H1 (cell line): ENCODE measurements at regions not wholly inside any gene's neighbourhood (a gene's known extent, or its start where the extent isn't known, plus 50 kb on each side); places are given as distances from the start of the nearest gene placed in this dataset.

ENCODE experiments used
- CTCF ChIA-PET: fragments of 300-600 bp; sonication (Branson Sonifier 250); formaldehyde crosslinking; loops from one replicate; lab custom pipeline; 2021; ENCODE audit not compliant: partially characterized antibody; lab: Charles Lee
- POLR2A ChIA-PET: fragments of 300-600 bp; sonication (Branson Sonifier 250); formaldehyde crosslinking; loops from one replicate; lab custom pipeline; 2021; ENCODE audit warnings: inconsistent platforms; ENCODE audit not compliant: partially characterized antibody; lab: Charles Lee
- DNase-seq, 2 experiments: peaks; one replicate each; pipeline versions ENCODE4 v3.0.0 to v3.0.0-alpha.2; 2010 to 2022; ENCODE audit warnings: low spot score in 2 of 2, low read depth in 1 of 2, mixed read lengths in 1 of 2
- FAIRE-seq: peaks from 2 replicates; lab custom pipeline; 2011; peaks lifted over from hg19 to GRCh38; lab: Jason Lieb, UNC
- H2AFZ ChIP-seq: 2 replicates; pipeline ENCODE4 v1.8.1; 2012; ENCODE audit warnings: low read length, inconsistent platforms
- H2AK5ac ChIP-seq: 2 replicates; pipeline ENCODE4 v1.6.1; 2013; ENCODE audit warnings: low read depth, low read length
- H2BK120ac ChIP-seq: replicated peaks from 2 replicates; pipeline ENCODE3; 2013; ENCODE audit warnings: low read depth, low read length, inconsistent platforms
- H2BK12ac ChIP-seq: 2 replicates; pipeline ENCODE4 v1.6.1; 2013; ENCODE audit warnings: low read depth, low read length
- H2BK15ac ChIP-seq: 2 replicates; pipeline ENCODE4 v1.6.1; 2013; ENCODE audit warnings: low read length
- H2BK20ac ChIP-seq: 2 replicates; pipeline ENCODE4 v1.6.1; 2013; ENCODE audit warnings: low read length
- H2BK5ac ChIP-seq: 2 replicates; pipeline ENCODE4 v1.6.1; 2013; ENCODE audit warnings: low read depth, low read length
- H3K14ac ChIP-seq: 2 replicates; pipeline ENCODE4 v1.6.1; 2013; ENCODE audit warnings: inconsistent platforms; ENCODE audit not compliant: insufficient read length
- H3K18ac ChIP-seq: 2 replicates; pipeline ENCODE4 v1.6.1; 2013; ENCODE audit warnings: low read length; ENCODE audit errors: extremely low read depth
- H3K23ac ChIP-seq: 2 replicates; pipeline ENCODE4 v1.6.1; 2013; ENCODE audit warnings: inconsistent platforms; ENCODE audit not compliant: insufficient read length
- H3K23me2 ChIP-seq: 2 replicates; pipeline ENCODE4 v1.6.1; 2013; ENCODE audit warnings: low read depth, low read length
- H3K27ac ChIP-seq: 2 replicates; pipeline ENCODE4 v1.6.1; 2011; ENCODE audit warnings: low read depth, low read length, inconsistent platforms
- H3K27me3 ChIP-seq, 4 experiments: replicated peaks in 1 of 4; 1 replicate in 1 of 4; 2 replicates in 3 of 4; pipeline versions ENCODE4 v1.6.1 to v1.8.1; 2011 to 2013; ENCODE audit warnings: low read length in 3 of 4, mild to moderate bottlenecking in 3 of 4, inconsistent platforms in 2 of 4, mixed read lengths in 2 of 4, moderate library complexity in 1 of 4; ENCODE audit not compliant: control insufficient read depth in 3 of 4, insufficient read depth in 3 of 4; ENCODE audit errors: extremely low read depth in 1 of 4
- H3K36me3 ChIP-seq, 4 experiments: 2 replicates each; pipeline versions ENCODE4 v1.6.1 to v1.8.1; 2011 to 2013; ENCODE audit warnings: mild to moderate bottlenecking in 4 of 4, low read length in 3 of 4, moderate library complexity in 2 of 4, control low read depth in 1 of 4, inconsistent platforms in 1 of 4; ENCODE audit not compliant: insufficient read depth in 4 of 4, control insufficient read depth in 2 of 4
- H3K4ac ChIP-seq: replicated peaks from 2 replicates; pipeline ENCODE3; 2013; ENCODE audit warnings: low read length, low read depth, mixed read lengths, inconsistent platforms; ENCODE audit not compliant: insufficient read length
- H3K4me1 ChIP-seq, 4 experiments: replicated peaks in 1 of 4; 1 replicate in 1 of 4; 2 replicates in 3 of 4; pipeline versions ENCODE4 v1.6.1 to v1.8.1; 2011 to 2013; ENCODE audit warnings: low read length in 3 of 4, inconsistent platforms in 2 of 4, mixed read lengths in 1 of 4; ENCODE audit not compliant: insufficient read depth in 4 of 4, control insufficient read depth in 3 of 4
- H3K4me2 ChIP-seq, 2 experiments: 2 replicates each; pipeline versions ENCODE4 v1.6.1 to v1.8.1; 2011 to 2013; ENCODE audit warnings: low read depth in 2 of 2, low read length in 2 of 2, control low read depth in 1 of 2, inconsistent platforms in 1 of 2, mild to moderate bottlenecking in 1 of 2; ENCODE audit not compliant: insufficient read depth in 1 of 2
- H3K4me3 ChIP-seq, 4 experiments: fragments of 200-600, 300-600 bp in 1 of 4; sonication (generic), shearing (Covaris generic), sonication (Bioruptor Twin) in 1 of 4; 2 replicates each; pipeline versions ENCODE4 v1.5.1 to v1.8.1; 2011 to 2016; ENCODE audit warnings: low read length in 4 of 4, low read depth in 3 of 4, control low read depth in 2 of 4, inconsistent platforms in 2 of 4, mild to moderate bottlenecking in 2 of 4, mixed read lengths in 1 of 4, moderate library complexity in 1 of 4; ENCODE audit not compliant: insufficient read depth in 2 of 4; ENCODE audit errors: extremely low read depth in 1 of 4
- H3K56ac ChIP-seq: replicated peaks from 2 replicates; pipeline ENCODE3; 2013; ENCODE audit warnings: low read depth, mild to moderate bottlenecking, mixed read lengths, low read length, inconsistent platforms; ENCODE audit not compliant: insufficient read length
- H3K79me1 ChIP-seq: 2 replicates; pipeline ENCODE4 v1.6.1; 2013; ENCODE audit warnings: low read depth, low read length, control low read depth
- H3K79me2 ChIP-seq, 2 experiments: 2 replicates each; pipeline versions ENCODE4 v1.6.1 to v1.8.1; 2012 to 2013; ENCODE audit warnings: low read length in 2 of 2, mild to moderate bottlenecking in 2 of 2, inconsistent platforms in 1 of 2; ENCODE audit not compliant: insufficient read depth in 2 of 2, control insufficient read depth in 1 of 2
- H3K9ac ChIP-seq, 4 experiments: replicated peaks in 1 of 4; 1 replicate in 1 of 4; 2 replicates in 3 of 4; pipeline versions ENCODE4 v1.6.1 to v1.8.1; 2011 to 2013; ENCODE audit warnings: low read depth in 3 of 4, low read length in 3 of 4, control low read depth in 2 of 4, mild to moderate bottlenecking in 2 of 4, moderate library complexity in 2 of 4, inconsistent platforms in 1 of 4; ENCODE audit errors: extremely low read depth in 1 of 4
- H3K9me3 ChIP-seq, 2 experiments: 2 replicates each; pipeline versions ENCODE4 v1.6.1 to v1.8.1; 2012 to 2013; ENCODE audit warnings: mild to moderate bottlenecking in 2 of 2, moderate library complexity in 2 of 2, control low read depth in 1 of 2, inconsistent platforms in 1 of 2, low read depth in 1 of 2, low read length in 1 of 2, mixed read lengths in 1 of 2; ENCODE audit not compliant: insufficient read depth in 2 of 2
- H4K20me1 ChIP-seq, 2 experiments: replicated peaks in 1 of 2; 2 replicates each; pipeline versions ENCODE3 to v1.8.1; 2011 to 2013; ENCODE audit warnings: inconsistent platforms in 2 of 2, low read length in 2 of 2, mild to moderate bottlenecking in 1 of 2; ENCODE audit not compliant: insufficient read depth in 2 of 2, control insufficient read depth in 1 of 2
- H4K5ac ChIP-seq: 2 replicates; pipeline ENCODE4 v1.6.1; 2013; ENCODE audit warnings: low read length, low read depth, mixed read lengths, inconsistent platforms; ENCODE audit not compliant: insufficient read length
- H4K8ac ChIP-seq: 2 replicates; pipeline ENCODE4 v1.8.0; 2013; ENCODE audit warnings: mild to moderate bottlenecking, moderate library complexity, low read length, inconsistent platforms; ENCODE audit not compliant: insufficient read depth; ENCODE audit errors: extremely low read depth
- H4K91ac ChIP-seq: replicated peaks from 2 replicates; pipeline ENCODE3; 2013; ENCODE audit warnings: low read length, mixed read lengths, inconsistent platforms; ENCODE audit not compliant: insufficient read length
- ASH2L ChIP-seq: fragments of 200-600, 300-600 bp; sonication (generic); IDR thresholded peaks from one replicate; pipeline ENCODE4 v1.7.1; 2017; ENCODE audit warnings: low read length
- BCL11A ChIP-seq, 2 experiments: IDR thresholded peaks; one replicate each; pipeline ENCODE4 v1.6.1; 2011; ENCODE audit warnings: low read depth in 2 of 2, low read length in 2 of 2, mild to moderate bottlenecking in 2 of 2
- BRCA1 ChIP-seq: IDR thresholded peaks from 2 replicates; pipeline ENCODE4 v1.6.1; 2012; ENCODE audit warnings: low read depth, low read length, improper control_type of control experiment
- CBX5 ChIP-seq: fragments of 300-800, 300-1000 bp; sonication (generic); IDR thresholded peaks from 2 replicates; pipeline ENCODE4 v1.7.1; 2016; ENCODE audit warnings: antibody characterized with exemption, low read length, low read depth
- CTCF ChIP-seq, 3 experiments: IDR thresholded peaks; 1 replicate in 2 of 3; 2 replicates in 1 of 3; pipeline versions ENCODE4 v1.5.1 to v1.6.1; 2011; ENCODE audit warnings: low read length in 3 of 3, mild to moderate bottlenecking in 3 of 3, inconsistent platforms in 2 of 3, low read depth in 1 of 3, moderate library complexity in 1 of 3; ENCODE audit not compliant: insufficient read depth in 1 of 3; ENCODE audit errors: control extremely low read depth in 1 of 3
- JUND ChIP-seq: IDR thresholded peaks from 2 replicates; pipeline ENCODE4 v1.6.1; 2011; ENCODE audit warnings: mild to moderate bottlenecking, improper control_type of control experiment, low read length
- PHF8 ChIP-seq: fragments of 200-600 bp; sonication (generic); conservative IDR thresholded peaks from 2 replicates; pipeline ENCODE4 v1.7.1; 2012; ENCODE audit warnings: low read depth, mild to moderate bottlenecking, inconsistent platforms, low read length, moderate library complexity
- POU5F1 ChIP-seq: IDR thresholded peaks from 2 replicates; pipeline ENCODE4 v1.6.1; 2011; ENCODE audit warnings: low read depth, mild to moderate bottlenecking, low read length, moderate library complexity
- RAD21 ChIP-seq, 2 experiments: IDR thresholded peaks in 1 of 2; conservative IDR thresholded peaks in 1 of 2; 2 replicates each; pipeline ENCODE4 v1.6.1; 2011; ENCODE audit warnings: low read depth in 2 of 2, low read length in 2 of 2, improper control_type of control experiment in 1 of 2, inconsistent platforms in 1 of 2, mild to moderate bottlenecking in 1 of 2, moderate library complexity in 1 of 2
- SRF ChIP-seq: IDR thresholded peaks from 2 replicates; pipeline ENCODE4 v1.6.1; 2011; ENCODE audit warnings: mild to moderate bottlenecking, low read depth, low read length, moderate library complexity
- WGBS, 2 experiments: shearing (Covaris generic) in 1 of 2; methylation state at CpG; one replicate each; pipeline versions ENCODE4 v1.1.6 to v1.1.7; 2013 to 2015; ENCODE audit warnings: low lambda C conversion rate in 2 of 2, mixed read lengths in 2 of 2, inconsistent platforms in 1 of 2, low coverage in 1 of 2, missing lambda C conversion rate in 1 of 2; ENCODE audit not compliant: insufficient replicate concordance in 2 of 2, insufficient coverage in 1 of 2, insufficient read length in 1 of 2; ENCODE audit errors: extremely low coverage in 1 of 2, missing lambda C conversion rate in 1 of 2; 5-methylcytosine and 5-hydroxymethylcytosine counted together

GRCh38 chr5:152056931-152057330 is 132.3 kb upstream of the GLRA1 start:
- no peak for FAIRE-seq
- CTCF ChIA-PET, result interaction anchor here (1.6 kb wide), 1 partner anchor 86 kb away, joined by 4 read pairs; no protein-coding TSS in a partner anchor

More at GRCh38 chr5:152056931-152057330, 132.3 kb upstream of the GLRA1 start:
- no peaks in the 10 kb centered on the region for H3K36me3 ChIP-seq
- no peak overlapping the region for H3K14ac ChIP-seq
- no peak overlapping the region for H4K5ac ChIP-seq
- DNase-seq, result no peak
- H3K27ac ChIP-seq, result no peak overlapping the region; the same call in 1 of the 2 replicates
- H2BK20ac ChIP-seq, result no peak overlapping the region
- no peak overlapping the region for H3K4me2 ChIP-seq
- H2BK5ac ChIP-seq, result no peak overlapping the region
- H3K9ac ChIP-seq, result no peak overlapping the region
- no peak overlapping the region for H2AFZ ChIP-seq
- H4K8ac ChIP-seq, result no peak overlapping the region
- H3K23me2 ChIP-seq, result no peaks in the 10 kb centered on the region
- POLR2A ChIA-PET, result no interaction called here
- H3K9me3 ChIP-seq, result no peaks in the 10 kb centered on the region
- H3K56ac ChIP-seq, result no peak overlapping the region
- peaks cover 0 to 5% (median 2%) of the 10 kb centered on the region in 4 experiments; a peak in 3 of 7 replicates for H3K4me1 ChIP-seq
- WGBS, 2 experiments, result 95% methylated on average over 4 of the region's 7 CpGs; no CpG with 5 or more reads in 1 of the 2 experiments
- H3K23ac ChIP-seq, result no peak overlapping the region
- H3K79me2 ChIP-seq, result no peaks in the 10 kb centered on the region
- H2BK120ac ChIP-seq, result no peak overlapping the region
- H4K91ac ChIP-seq, result no peak overlapping the region
- H3K18ac ChIP-seq, result no peak overlapping the region
- H2BK12ac ChIP-seq, result no peak overlapping the region
- H2BK15ac ChIP-seq, result no peak overlapping the region
- H4K20me1 ChIP-seq, result no peaks in the 10 kb centered on the region
- H3K27me3 ChIP-seq, result no peaks in the 10 kb centered on the region
- TF ChIP-seq BRCA1 (no peak), CTCF (IDR thresholded peaks at IDR 0.05; ENCODE audit: control extremely low read depth in 1 of 3, insufficient read depth in 1 of 3, low read depth in 1 of 3, low read length in 3 of 3) (no peak), SRF (no peak), RAD21 (IDR thresholded peaks at IDR 0.05 in 1 of 2, conservative IDR thresholded peaks at IDR 0.05 in 1 of 2; ENCODE audit: low read depth in 2 of 2, low read length in 2 of 2) (no peak), JUND (no peak), ASH2L (no peak), CBX5 (no peak), BCL11A (IDR thresholded peaks at IDR 0.05; ENCODE audit: low read depth in 2 of 2, low read length in 2 of 2) (no peak), PHF8 (no peak), POU5F1 (no peak)
- H3K4me3 ChIP-seq, result no peak overlapping the region
- no peaks in the 10 kb centered on the region for H3K79me1 ChIP-seq
- no peak overlapping the region for H3K4ac ChIP-seq
- H2AK5ac ChIP-seq, result no peak overlapping the region
